Loucy (cell line): ENCODE measurements at regions not wholly inside any gene's neighbourhood (a gene's known extent, or its start where the extent isn't known, plus 50 kb on each side); places are given as distances from the start of the nearest gene placed in this dataset.

Source experiments
- H2AFZ ChIP-seq: fragments of 200-600 bp; sonication (generic); 2 replicates; pipeline ENCODE4 v1.6.0; 2016; ENCODE audit warnings: antibody characterized with exemption, mild to moderate bottlenecking, low read length, moderate library complexity
- H3F3A ChIP-seq: fragments of 200-600 bp; 2 replicates; pipeline ENCODE4 v1.6.0; 2016; ENCODE audit warnings: antibody characterized with exemption, low read depth, mild to moderate bottlenecking
- H3K27me3 ChIP-seq: fragments of 200-600 bp; sonication (generic); 2 replicates; pipeline ENCODE4 v1.6.1; 2014; ENCODE audit warnings: low read length, mild to moderate bottlenecking; ENCODE audit not compliant: insufficient read depth, poor library complexity, severe bottlenecking
- H3K36me3 ChIP-seq: fragments of 200-600 bp; sonication (generic); 2 replicates; pipeline ENCODE4 v1.6.1; 2016; ENCODE audit warnings: low read length; ENCODE audit not compliant: insufficient read depth
- H3K4me1 ChIP-seq: fragments of 200-600 bp; sonication (generic); 2 replicates; pipeline ENCODE4 v1.5.1; 2014; ENCODE audit warnings: low read length, mild to moderate bottlenecking; ENCODE audit not compliant: insufficient read depth, poor library complexity, severe bottlenecking
- H3K4me2 ChIP-seq: fragments of 200-600 bp; sonication (generic); 2 replicates; pipeline ENCODE4 v1.6.0; 2014; ENCODE audit warnings: antibody characterized with exemption, low read length, low read depth, mild to moderate bottlenecking; ENCODE audit not compliant: poor library complexity, severe bottlenecking
- H3K4me3 ChIP-seq: fragments of 200-600 bp; sonication (generic); 2 replicates; pipeline ENCODE4 v1.5.1; 2014; ENCODE audit warnings: low read length, mild to moderate bottlenecking, mixed read lengths; ENCODE audit not compliant: poor library complexity, severe bottlenecking
- H3K79me2 ChIP-seq: fragments of 200-600 bp; sonication (generic); 2 replicates; pipeline ENCODE4 v1.6.1; 2014; ENCODE audit warnings: low read length; ENCODE audit not compliant: insufficient read depth
- H3K9ac ChIP-seq: fragments of 200-600 bp; sonication (generic); 2 replicates; pipeline ENCODE4 v1.6.0; 2014; ENCODE audit warnings: mild to moderate bottlenecking, low read depth, low read length, moderate library complexity; ENCODE audit not compliant: poor library complexity, severe bottlenecking
- H3K9me2 ChIP-seq: fragments of 200-600 bp; sonication (generic); replicated peaks from 2 replicates; pipeline ENCODE4 v1.6.1; 2016; ENCODE audit warnings: low read depth, low read length, mixed read lengths
- H3K9me3 ChIP-seq: fragments of 200-600 bp; sonication (generic); 2 replicates; pipeline ENCODE4 v1.6.1; 2014; ENCODE audit warnings: mild to moderate bottlenecking, antibody characterized with exemption, low read length, low read depth; ENCODE audit not compliant: insufficient read depth
- H4K20me1 ChIP-seq: fragments of 200-600 bp; sonication (generic); 2 replicates; pipeline ENCODE4 v1.6.0; 2014; ENCODE audit warnings: antibody characterized with exemption, low read length, mild to moderate bottlenecking; ENCODE audit not compliant: insufficient read depth, poor library complexity, severe bottlenecking
- CTCF ChIP-seq: fragments of 200-600 bp; sonication (generic); conservative IDR thresholded peaks from 2 replicates; pipeline ENCODE4 v1.5.1; 2014; ENCODE audit warnings: mild to moderate bottlenecking, antibody characterized with exemption, low read length
- EZH2phosphoT487 ChIP-seq: fragments of 200-600 bp; IDR thresholded peaks from 2 replicates; pipeline ENCODE4 v1.6.1; 2018; ENCODE audit warnings: antibody characterized with exemption, mild to moderate bottlenecking, moderate library complexity, borderline replicate concordance

- Histone ChIP-seq H3K4me2 (no peak overlapping the region), H3K9ac (no peak overlapping the region), H3K36me3 (no peaks in the 10 kb centered on the region), H4K20me1 (no peaks in the 10 kb centered on the region), H3K9me2 (no peaks in the 10 kb centered on the region), H3K27me3 (no peaks in the 10 kb centered on the region), H3K79me2 (no peaks in the 10 kb centered on the region), H2AFZ (no peak overlapping the region), H3K4me3 (no peak overlapping the region), H3F3A (no peaks in the 10 kb centered on the region), H3K4me1 (peaks cover 3% of the 10 kb centered on the region), H3K9me3 (no peaks in the 10 kb centered on the region)
- TF ChIP-seq CTCF (no peak), EZH2phosphoT487 (no peak)
Observed at GRCh38 chr9:16039988-16040761, 487.3 kb downstream of the CCDC171 start.

- Histone ChIP-seq H3F3A (no peaks in the 10 kb centered on the region), H2AFZ (no peak overlapping the region), H4K20me1 (no peaks in the 10 kb centered on the region), H3K79me2 (no peaks in the 10 kb centered on the region), H3K27me3 (no peaks in the 10 kb centered on the region), H3K9ac (no peak overlapping the region), H3K9me3 (no peaks in the 10 kb centered on the region), H3K4me1 (no peaks in the 10 kb centered on the region), H3K36me3 (no peaks in the 10 kb centered on the region), H3K9me2 (no peaks in the 10 kb centered on the region), H3K4me3 (no peak overlapping the region), H3K4me2 (no peak overlapping the region)
- TF ChIP-seq EZH2phosphoT487 (no peak), CTCF (no peak)
Observed at GRCh38 chr9:16043756-16044578, 491.1 kb downstream of the CCDC171 start.

GRCh38 chr9:16044579-16044881 lies 491.7 kb downstream of the CCDC171 start:
- Histone ChIP-seq H3K79me2 (no peaks in the 10 kb centered on the region), H4K20me1 (no peaks in the 10 kb centered on the region), H3K4me2 (no peak overlapping the region), H3K4me3 (no peak overlapping the region), H3F3A (no peaks in the 10 kb centered on the region), H3K36me3 (no peaks in the 10 kb centered on the region), H3K4me1 (no peaks in the 10 kb centered on the region), H3K27me3 (no peaks in the 10 kb centered on the region), H3K9ac (no peak overlapping the region), H3K9me3 (no peaks in the 10 kb centered on the region), H2AFZ (no peak overlapping the region), H3K9me2 (no peaks in the 10 kb centered on the region)
- TF ChIP-seq EZH2phosphoT487 = no peak
- TF ChIP-seq CTCF = no peak
